ENCODE measurements at regions not wholly inside any gene's neighbourhood (a gene's known extent, or its start where the extent isn't known, plus 50 kb on each side); places are given as distances from the start of the nearest gene placed in this dataset.

- H4K20me1 ChIP-seq (ENCODE audit: insufficient read depth, low read length, poor library complexity, severe bottlenecking), result no peaks in the 10 kb centered on the region
- H3K4me1 ChIP-seq (ENCODE audit: insufficient read depth, low read length, poor library complexity, severe bottlenecking), result no peaks in the 10 kb centered on the region
- no peak overlapping the region for H3K4me2 ChIP-seq (ENCODE audit: low read depth, low read length, poor library complexity, severe bottlenecking)
- no peaks in the 10 kb centered on the region for H3K79me2 ChIP-seq (ENCODE audit: insufficient read depth, low read length)
- H3K36me3 ChIP-seq (ENCODE audit: insufficient read depth, low read length), result no peaks in the 10 kb centered on the region
- TF ChIP-seq CTCF (conservative IDR thresholded peaks at IDR 0.05; ENCODE audit: low read length) (no peak), EZH2phosphoT487 (IDR thresholded peaks at IDR 0.05; ENCODE audit: borderline replicate concordance) (no peak)
- H3K4me3 ChIP-seq (ENCODE audit: low read length, poor library complexity, severe bottlenecking), result no peak overlapping the region
- H3K9me2 ChIP-seq (replicated peaks; ENCODE audit: low read depth, low read length), result no peaks in the 10 kb centered on the region
- no peaks in the 10 kb centered on the region for H3F3A ChIP-seq (ENCODE audit: low read depth)
- no peak overlapping the region for H3K9ac ChIP-seq (ENCODE audit: low read depth, low read length, poor library complexity, severe bottlenecking)
- no peak overlapping the region for H2AFZ ChIP-seq (ENCODE audit: low read length)
- H3K9me3 ChIP-seq (ENCODE audit: insufficient read depth, low read depth, low read length), result no peaks in the 10 kb centered on the region
- H3K27me3 ChIP-seq (ENCODE audit: insufficient read depth, low read length, poor library complexity, severe bottlenecking), result no peaks in the 10 kb centered on the region
These were observed 84.7 kb downstream of the GATA6 start for GRCh38 chr18:22254088-22254487.

GRCh38 chr18:22253676-22254075 is 84.3 kb downstream of the GATA6 start:
- H3K4me2 ChIP-seq (ENCODE audit: low read depth, low read length, poor library complexity, severe bottlenecking), result no peak overlapping the region
- TF ChIP-seq CTCF (conservative IDR thresholded peaks at IDR 0.05; ENCODE audit: low read length) (no peak), EZH2phosphoT487 (IDR thresholded peaks at IDR 0.05; ENCODE audit: borderline replicate concordance) (no peak)
- H3K4me3 ChIP-seq (ENCODE audit: low read length, poor library complexity, severe bottlenecking), result no peak overlapping the region
- no peaks in the 10 kb centered on the region for H3F3A ChIP-seq (ENCODE audit: low read depth)
- no peaks in the 10 kb centered on the region for H3K79me2 ChIP-seq (ENCODE audit: insufficient read depth, low read length)
- no peaks in the 10 kb centered on the region for H3K9me3 ChIP-seq (ENCODE audit: insufficient read depth, low read depth, low read length)
- no peaks in the 10 kb centered on the region for H3K9me2 ChIP-seq (replicated peaks; ENCODE audit: low read depth, low read length)
- no peaks in the 10 kb centered on the region for H3K27me3 ChIP-seq (ENCODE audit: insufficient read depth, low read length, poor library complexity, severe bottlenecking)
- no peaks in the 10 kb centered on the region for H3K36me3 ChIP-seq (ENCODE audit: insufficient read depth, low read length)
- no peaks in the 10 kb centered on the region for H3K4me1 ChIP-seq (ENCODE audit: insufficient read depth, low read length, poor library complexity, severe bottlenecking)
- no peak overlapping the region for H3K9ac ChIP-seq (ENCODE audit: low read depth, low read length, poor library complexity, severe bottlenecking)
- no peaks in the 10 kb centered on the region for H4K20me1 ChIP-seq (ENCODE audit: insufficient read depth, low read length, poor library complexity, severe bottlenecking)
- no peak overlapping the region for H2AFZ ChIP-seq (ENCODE audit: low read length)

- Histone ChIP-seq H3K4me3 (ENCODE audit: low read length, poor library complexity, severe bottlenecking) (no peak overlapping the region), H3K4me1 (ENCODE audit: insufficient read depth, low read length, poor library complexity, severe bottlenecking) (no peaks in the 10 kb centered on the region), H3K36me3 (ENCODE audit: insufficient read depth, low read length) (no peaks in the 10 kb centered on the region), H3F3A (ENCODE audit: low read depth) (no peaks in the 10 kb centered on the region), H3K4me2 (ENCODE audit: low read depth, low read length, poor library complexity, severe bottlenecking) (no peak overlapping the region), H3K9me2 (replicated peaks; ENCODE audit: low read depth, low read length) (no peaks in the 10 kb centered on the region), H3K9ac (ENCODE audit: low read depth, low read length, poor library complexity, severe bottlenecking) (no peak overlapping the region), H3K79me2 (ENCODE audit: insufficient read depth, low read length) (no peaks in the 10 kb centered on the region), H3K27me3 (ENCODE audit: insufficient read depth, low read length, poor library complexity, severe bottlenecking) (no peaks in the 10 kb centered on the region), H2AFZ (ENCODE audit: low read length) (no peak overlapping the region), H3K9me3 (ENCODE audit: insufficient read depth, low read depth, low read length) (no peaks in the 10 kb centered on the region), H4K20me1 (ENCODE audit: insufficient read depth, low read length, poor library complexity, severe bottlenecking) (no peaks in the 10 kb centered on the region)
- TF ChIP-seq CTCF (conservative IDR thresholded peaks at IDR 0.05; ENCODE audit: low read length) (no peak), EZH2phosphoT487 (IDR thresholded peaks at IDR 0.05; ENCODE audit: borderline replicate concordance) (no peak)
These were observed 83.8 kb downstream of the GATA6 start for GRCh38 chr18:22253156-22253555.
